C4-2B (cell line): ENCODE measurements at regions not wholly inside any gene's neighbourhood (a gene's known extent, or its start where the extent isn't known, plus 50 kb on each side); places are given as distances from the start of the nearest gene placed in this dataset.

ENCODE experiments used
- ZFX ChIP-seq: fragments of 450-650 bp; IDR thresholded peaks from 2 replicates; pipeline ENCODE4 v1.6.1; 2017
- TF ChIP-seq, protein P1 (sequence below): fragments of 450-650 bp; conservative IDR thresholded peaks from 2 replicates; pipeline ENCODE4 v1.5.1; 2017; ENCODE audit warnings: mild to moderate bottlenecking

DNA sequence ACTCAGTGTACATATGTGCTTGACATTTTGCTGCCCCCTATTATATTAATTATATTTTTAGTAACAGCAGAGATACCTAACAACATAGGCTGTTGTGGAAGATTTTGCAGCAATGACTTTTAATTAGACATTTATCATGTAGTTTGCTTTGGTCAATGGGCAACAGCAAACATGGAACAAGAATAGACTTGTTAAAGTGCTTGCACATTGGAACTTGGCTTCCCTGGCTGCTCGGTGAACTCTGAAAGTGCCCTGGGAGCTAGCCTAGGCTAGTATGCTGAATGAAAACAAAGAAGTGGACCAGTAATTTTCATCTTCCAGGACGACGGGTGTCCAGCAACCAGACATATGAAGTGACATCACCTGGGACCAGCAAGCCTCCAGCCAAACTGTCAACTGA lies 1157.1 kb downstream of the ARAP2 start:
- TF ChIP-seq, protein P1, sequence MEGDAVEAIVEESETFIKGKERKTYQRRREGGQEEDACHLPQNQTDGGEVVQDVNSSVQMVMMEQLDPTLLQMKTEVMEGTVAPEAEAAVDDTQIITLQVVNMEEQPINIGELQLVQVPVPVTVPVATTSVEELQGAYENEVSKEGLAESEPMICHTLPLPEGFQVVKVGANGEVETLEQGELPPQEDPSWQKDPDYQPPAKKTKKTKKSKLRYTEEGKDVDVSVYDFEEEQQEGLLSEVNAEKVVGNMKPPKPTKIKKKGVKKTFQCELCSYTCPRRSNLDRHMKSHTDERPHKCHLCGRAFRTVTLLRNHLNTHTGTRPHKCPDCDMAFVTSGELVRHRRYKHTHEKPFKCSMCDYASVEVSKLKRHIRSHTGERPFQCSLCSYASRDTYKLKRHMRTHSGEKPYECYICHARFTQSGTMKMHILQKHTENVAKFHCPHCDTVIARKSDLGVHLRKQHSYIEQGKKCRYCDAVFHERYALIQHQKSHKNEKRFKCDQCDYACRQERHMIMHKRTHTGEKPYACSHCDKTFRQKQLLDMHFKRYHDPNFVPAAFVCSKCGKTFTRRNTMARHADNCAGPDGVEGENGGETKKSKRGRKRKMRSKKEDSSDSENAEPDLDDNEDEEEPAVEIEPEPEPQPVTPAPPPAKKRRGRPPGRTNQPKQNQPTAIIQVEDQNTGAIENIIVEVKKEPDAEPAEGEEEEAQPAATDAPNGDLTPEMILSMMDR: no peak
- TF ChIP-seq ZFX: no peak
